Neural cell (in vitro differentiated cells): ENCODE measurements at regions not wholly inside any gene's neighbourhood (a gene's known extent, or its start where the extent isn't known, plus 50 kb on each side); places are given as distances from the start of the nearest gene placed in this dataset.

Experiments used
- H2AFZ ChIP-seq: fragments of 200-600, 300-800 bp; sonication (generic), shearing (Covaris generic); 2 replicates; pipeline ENCODE4 v1.6.0; 2014; ENCODE audit warnings: low read depth, mild to moderate bottlenecking, antibody characterized with exemption, low read length, moderate library complexity
- H3F3A ChIP-seq: fragments of 200-600 bp; shearing (Covaris generic); 2 replicates; pipeline ENCODE4 v1.6.1; 2016; ENCODE audit warnings: mild to moderate bottlenecking, moderate library complexity, mixed read lengths, antibody characterized with exemption, low read length; ENCODE audit not compliant: insufficient read depth, poor library complexity, severe bottlenecking
- H3K27ac ChIP-seq: fragments of 200-600, 300-800 bp; sonication (generic), shearing (Covaris generic); 2 replicates; pipeline ENCODE4 v1.5.1; 2014; ENCODE audit warnings: mild to moderate bottlenecking, low read length, moderate library complexity
- H3K27me3 ChIP-seq: fragments of 300-800, 200-600 bp; sonication (generic), shearing (Covaris generic); 2 replicates; pipeline ENCODE4 v1.6.0; 2014; ENCODE audit warnings: mild to moderate bottlenecking, low read depth, low read length, moderate library complexity; ENCODE audit not compliant: insufficient read depth
- H3K36me3 ChIP-seq: fragments of 300-800, 200-600 bp; sonication (generic), shearing (Covaris generic); 2 replicates; pipeline ENCODE4 v1.5.1; 2014; ENCODE audit warnings: mild to moderate bottlenecking, antibody characterized with exemption, low read length, moderate library complexity; ENCODE audit not compliant: insufficient read depth
- H3K4me2 ChIP-seq: fragments of 300-800, 200-600 bp; sonication (generic), shearing (Covaris generic); 2 replicates; pipeline ENCODE4 v1.6.0; 2014; ENCODE audit warnings: mild to moderate bottlenecking, low read length
- H3K4me3 ChIP-seq: fragments of 300-800, 200-600 bp; sonication (generic), shearing (Covaris generic); 2 replicates; pipeline ENCODE4 v1.5.1; 2014; ENCODE audit warnings: mild to moderate bottlenecking, low read length, moderate library complexity
- H3K79me2 ChIP-seq: fragments of 200-600 bp; shearing (Covaris generic); replicated peaks from 2 replicates; pipeline ENCODE4 v1.6.0; 2014; ENCODE audit warnings: mild to moderate bottlenecking, low read length, moderate library complexity; ENCODE audit not compliant: insufficient read depth
- H3K9ac ChIP-seq: fragments of 300-800, 200-600 bp; sonication (generic), shearing (Covaris generic); 2 replicates; pipeline ENCODE4 v1.6.1; 2016; ENCODE audit warnings: mild to moderate bottlenecking, low read length, mixed read lengths
- H3K9me2 ChIP-seq: fragments of 200-600 bp; shearing (Covaris generic); 2 replicates; pipeline ENCODE4 v1.6.1; 2016; ENCODE audit warnings: mild to moderate bottlenecking, low read length, mixed read lengths; ENCODE audit not compliant: insufficient read depth
- H3K9me3 ChIP-seq: fragments of 200-600, 300-800 bp; sonication (generic), shearing (Covaris generic); 2 replicates; pipeline ENCODE4 v1.6.1; 2016; ENCODE audit warnings: mild to moderate bottlenecking, mixed run types, low read length, moderate library complexity, mixed read lengths
- H4K20me1 ChIP-seq: fragments of 200-600 bp; shearing (Covaris generic); 2 replicates; pipeline ENCODE4 v1.6.1; 2016; ENCODE audit warnings: mild to moderate bottlenecking, mixed run types; ENCODE audit not compliant: insufficient read depth
- EP300 ChIP-seq: fragments of 450-650 bp; conservative IDR thresholded peaks from 2 replicates; pipeline ENCODE4 v1.6.1; 2014; ENCODE audit warnings: antibody characterized with exemption, mild to moderate bottlenecking, moderate library complexity; ENCODE audit not compliant: poor library complexity, severe bottlenecking
- EZH2 ChIP-seq: fragments of 200-600, 300-800 bp; shearing (Covaris generic), sonication (generic); IDR thresholded peaks from 2 replicates; pipeline ENCODE4 v1.6.1; 2014; ENCODE audit warnings: antibody characterized with exemption, low read length, borderline replicate concordance, mild to moderate bottlenecking; ENCODE audit not compliant: insufficient read depth, poor library complexity, severe bottlenecking
- MXI1 ChIP-seq: fragments of 450-650 bp; conservative IDR thresholded peaks from 2 replicates; pipeline ENCODE4 v1.6.1; 2014; ENCODE audit warnings: antibody characterized with exemption, mild to moderate bottlenecking; ENCODE audit not compliant: poor library complexity, severe bottlenecking
- POLR2AphosphoS5 ChIP-seq: IDR thresholded peaks from 2 replicates; pipeline ENCODE4 v1.6.1; 2012
- RAD21 ChIP-seq: fragments of 450-650 bp; conservative IDR thresholded peaks from 2 replicates; pipeline ENCODE4 v1.6.1; 2014; ENCODE audit warnings: antibody characterized with exemption, mild to moderate bottlenecking, moderate library complexity
- SMC3 ChIP-seq: fragments of 450-650 bp; conservative IDR thresholded peaks from 2 replicates; pipeline ENCODE4 v1.6.1; 2014; ENCODE audit warnings: antibody characterized with exemption, mild to moderate bottlenecking, moderate library complexity; ENCODE audit not compliant: poor library complexity
- TAF1 ChIP-seq: IDR thresholded peaks from 2 replicates; pipeline ENCODE4 v1.6.1; 2012; ENCODE audit warnings: low read depth
- TF ChIP-seq, protein P1 (sequence below): IDR thresholded peaks from 2 replicates; pipeline ENCODE4 v1.6.1; 2012; ENCODE audit warnings: borderline replicate concordance
- TF ChIP-seq, protein P2 (sequence below): fragments of 450-650 bp; IDR thresholded peaks from 2 replicates; pipeline ENCODE4 v1.5.1; 2014; ENCODE audit warnings: antibody characterized with exemption, mild to moderate bottlenecking, moderate library complexity; ENCODE audit not compliant: poor library complexity, severe bottlenecking

DNA sequence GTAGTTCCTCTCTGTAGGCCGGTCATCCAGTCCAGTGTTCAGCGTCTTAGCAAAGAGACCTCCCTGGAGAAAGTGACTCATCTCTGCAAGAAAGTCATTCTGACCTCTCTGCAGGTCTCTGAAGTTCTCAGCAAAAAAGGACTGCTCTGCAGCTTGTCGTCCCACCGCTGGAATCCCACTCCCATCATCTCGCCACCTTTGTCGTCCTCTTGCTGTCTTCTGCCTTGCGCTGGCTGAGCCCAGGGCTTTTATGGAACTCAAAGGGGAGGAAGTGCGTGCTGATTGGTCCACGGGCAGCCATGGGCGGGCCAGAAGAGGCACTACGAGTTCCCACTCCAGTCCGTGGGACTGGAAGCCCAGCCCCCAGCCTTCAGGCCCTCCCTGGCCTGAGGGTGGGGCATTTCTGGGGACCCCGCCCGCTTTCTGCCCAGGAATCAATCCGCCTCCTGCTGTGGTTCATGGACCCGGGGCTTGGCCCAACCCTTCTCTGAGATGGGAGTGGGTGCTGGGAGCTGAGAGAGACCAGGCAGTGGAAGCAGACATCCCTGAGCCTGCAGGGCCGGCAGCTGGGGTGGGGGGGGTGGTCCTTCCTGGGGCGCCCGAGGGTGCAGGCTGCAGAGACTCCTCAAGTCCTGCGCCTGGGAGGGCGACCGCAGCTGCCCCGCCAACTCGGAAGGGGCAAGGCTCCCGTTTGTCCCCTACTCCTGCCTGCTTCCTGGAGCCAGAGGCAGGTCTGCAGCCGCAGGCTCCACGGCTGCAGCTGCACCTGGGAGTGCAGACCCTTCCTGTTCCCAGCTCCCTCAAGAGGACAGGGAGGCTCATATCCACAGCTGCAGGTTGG is 660.7 kb upstream of the RAB6C start:
- Histone ChIP-seq H3K9ac (no peak overlapping the region), H3F3A (no peaks in the 10 kb centered on the region), H3K79me2 (no peaks in the 10 kb centered on the region), H3K9me2 (no peaks in the 10 kb centered on the region), H3K36me3 (no peaks in the 10 kb centered on the region), H4K20me1 (no peaks in the 10 kb centered on the region), H3K9me3 (no peaks in the 10 kb centered on the region), H2AFZ (no peak overlapping the region), H3K4me3 (no peak overlapping the region), H3K4me2 (no peak overlapping the region), H3K27ac (no peak overlapping the region), H3K27me3 (no peaks in the 10 kb centered on the region)
- TF ChIP-seq EZH2 (no peak), MXI1 (no peak), RAD21 (no peak), SMC3 (no peak), POLR2AphosphoS5 (no peak), TAF1 (no peak), EP300 (no peak)
- TF ChIP-seq, protein P1, sequence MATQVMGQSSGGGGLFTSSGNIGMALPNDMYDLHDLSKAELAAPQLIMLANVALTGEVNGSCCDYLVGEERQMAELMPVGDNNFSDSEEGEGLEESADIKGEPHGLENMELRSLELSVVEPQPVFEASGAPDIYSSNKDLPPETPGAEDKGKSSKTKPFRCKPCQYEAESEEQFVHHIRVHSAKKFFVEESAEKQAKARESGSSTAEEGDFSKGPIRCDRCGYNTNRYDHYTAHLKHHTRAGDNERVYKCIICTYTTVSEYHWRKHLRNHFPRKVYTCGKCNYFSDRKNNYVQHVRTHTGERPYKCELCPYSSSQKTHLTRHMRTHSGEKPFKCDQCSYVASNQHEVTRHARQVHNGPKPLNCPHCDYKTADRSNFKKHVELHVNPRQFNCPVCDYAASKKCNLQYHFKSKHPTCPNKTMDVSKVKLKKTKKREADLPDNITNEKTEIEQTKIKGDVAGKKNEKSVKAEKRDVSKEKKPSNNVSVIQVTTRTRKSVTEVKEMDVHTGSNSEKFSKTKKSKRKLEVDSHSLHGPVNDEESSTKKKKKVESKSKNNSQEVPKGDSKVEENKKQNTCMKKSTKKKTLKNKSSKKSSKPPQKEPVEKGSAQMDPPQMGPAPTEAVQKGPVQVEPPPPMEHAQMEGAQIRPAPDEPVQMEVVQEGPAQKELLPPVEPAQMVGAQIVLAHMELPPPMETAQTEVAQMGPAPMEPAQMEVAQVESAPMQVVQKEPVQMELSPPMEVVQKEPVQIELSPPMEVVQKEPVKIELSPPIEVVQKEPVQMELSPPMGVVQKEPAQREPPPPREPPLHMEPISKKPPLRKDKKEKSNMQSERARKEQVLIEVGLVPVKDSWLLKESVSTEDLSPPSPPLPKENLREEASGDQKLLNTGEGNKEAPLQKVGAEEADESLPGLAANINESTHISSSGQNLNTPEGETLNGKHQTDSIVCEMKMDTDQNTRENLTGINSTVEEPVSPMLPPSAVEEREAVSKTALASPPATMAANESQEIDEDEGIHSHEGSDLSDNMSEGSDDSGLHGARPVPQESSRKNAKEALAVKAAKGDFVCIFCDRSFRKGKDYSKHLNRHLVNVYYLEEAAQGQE: no peak
- TF ChIP-seq, protein P2, sequence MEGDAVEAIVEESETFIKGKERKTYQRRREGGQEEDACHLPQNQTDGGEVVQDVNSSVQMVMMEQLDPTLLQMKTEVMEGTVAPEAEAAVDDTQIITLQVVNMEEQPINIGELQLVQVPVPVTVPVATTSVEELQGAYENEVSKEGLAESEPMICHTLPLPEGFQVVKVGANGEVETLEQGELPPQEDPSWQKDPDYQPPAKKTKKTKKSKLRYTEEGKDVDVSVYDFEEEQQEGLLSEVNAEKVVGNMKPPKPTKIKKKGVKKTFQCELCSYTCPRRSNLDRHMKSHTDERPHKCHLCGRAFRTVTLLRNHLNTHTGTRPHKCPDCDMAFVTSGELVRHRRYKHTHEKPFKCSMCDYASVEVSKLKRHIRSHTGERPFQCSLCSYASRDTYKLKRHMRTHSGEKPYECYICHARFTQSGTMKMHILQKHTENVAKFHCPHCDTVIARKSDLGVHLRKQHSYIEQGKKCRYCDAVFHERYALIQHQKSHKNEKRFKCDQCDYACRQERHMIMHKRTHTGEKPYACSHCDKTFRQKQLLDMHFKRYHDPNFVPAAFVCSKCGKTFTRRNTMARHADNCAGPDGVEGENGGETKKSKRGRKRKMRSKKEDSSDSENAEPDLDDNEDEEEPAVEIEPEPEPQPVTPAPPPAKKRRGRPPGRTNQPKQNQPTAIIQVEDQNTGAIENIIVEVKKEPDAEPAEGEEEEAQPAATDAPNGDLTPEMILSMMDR: no peak

DNA sequence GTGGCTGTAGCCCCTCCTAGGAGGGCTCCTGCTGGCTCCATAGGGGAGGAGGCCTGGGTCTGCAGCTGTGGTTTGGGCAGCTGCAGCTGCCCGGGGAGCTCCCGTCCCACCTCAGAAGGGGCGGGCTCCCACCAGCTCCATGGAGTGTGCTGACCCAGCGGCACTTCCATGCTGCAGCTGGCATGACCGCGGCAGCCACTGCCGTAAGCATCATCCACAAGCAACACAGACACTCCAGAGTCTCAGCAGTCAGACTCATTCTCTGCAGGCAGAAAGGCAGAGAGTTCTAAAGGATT is 660.1 kb upstream of the RAB6C start:
- Histone ChIP-seq H3K4me2 (no peak overlapping the region), H3K9ac (no peak overlapping the region), H3K27ac (no peak overlapping the region), H3K79me2 (no peaks in the 10 kb centered on the region), H3K36me3 (no peaks in the 10 kb centered on the region), H3K27me3 (no peaks in the 10 kb centered on the region), H2AFZ (no peak overlapping the region), H4K20me1 (no peaks in the 10 kb centered on the region), H3F3A (no peaks in the 10 kb centered on the region), H3K9me3 (no peaks in the 10 kb centered on the region), H3K9me2 (no peaks in the 10 kb centered on the region), H3K4me3 (no peak overlapping the region)
- TF ChIP-seq EZH2: no peak
- TF ChIP-seq TAF1: no peak
- TF ChIP-seq MXI1: no peak
- no peak for TF ChIP-seq RAD21
- TF ChIP-seq POLR2AphosphoS5: no peak
- TF ChIP-seq, protein P2: no peak
- TF ChIP-seq SMC3: no peak
- TF ChIP-seq, protein P1: no peak
- TF ChIP-seq EP300: no peak
